Stimulated activated naive CD4-positive, alpha-beta T cell (primary cell): ENCODE measurements at regions not wholly inside any gene's neighbourhood (a gene's known extent, or its start where the extent isn't known, plus 50 kb on each side); places are given as distances from the start of the nearest gene placed in this dataset.
"Not testable (repeated sequence)": the region's sequence is repeated elsewhere in the genome, so short reads cannot be mapped to it uniquely, and the experiment has no call there.

Experiments
- DNase-seq, 6 experiments: peaks; one replicate each; lab custom pipeline; 2025; lab: John Stamatoyannopoulos, UW

DNA sequence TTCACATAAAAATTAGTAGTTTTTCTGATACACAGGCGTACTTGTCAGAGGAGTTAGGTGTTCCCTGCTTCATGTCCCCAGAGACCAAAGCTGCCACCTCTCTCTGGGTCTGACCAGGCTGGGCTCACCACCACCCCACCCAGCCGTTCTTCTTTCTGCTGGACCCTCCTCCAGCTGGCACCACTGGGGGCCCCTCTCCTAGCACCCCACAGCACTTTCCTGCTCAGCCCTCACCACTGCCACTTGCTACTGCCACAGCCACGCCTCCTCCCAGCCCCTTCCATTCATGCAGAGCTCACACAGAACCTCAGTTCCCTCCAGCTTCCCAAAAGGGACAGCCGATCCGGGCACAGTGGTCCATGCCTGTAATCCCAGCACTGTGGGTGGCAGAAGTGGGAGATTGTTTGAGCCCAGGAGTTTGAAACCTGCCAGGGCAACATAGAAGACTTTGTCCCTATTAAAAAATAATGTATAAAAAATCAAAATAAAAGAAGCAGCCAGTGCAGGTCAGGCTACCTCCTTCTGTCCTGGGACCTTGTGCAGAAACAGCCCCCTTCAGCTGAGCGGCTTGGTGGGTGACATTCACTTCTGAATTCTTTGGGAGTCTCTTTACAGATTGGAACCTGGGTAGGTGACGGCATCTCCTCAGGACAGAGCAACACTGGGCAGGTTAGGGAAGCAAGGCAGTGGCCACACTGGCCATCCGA is 208.3 kb downstream of the TOMM20 start:
- no peak for DNase-seq

DNA sequence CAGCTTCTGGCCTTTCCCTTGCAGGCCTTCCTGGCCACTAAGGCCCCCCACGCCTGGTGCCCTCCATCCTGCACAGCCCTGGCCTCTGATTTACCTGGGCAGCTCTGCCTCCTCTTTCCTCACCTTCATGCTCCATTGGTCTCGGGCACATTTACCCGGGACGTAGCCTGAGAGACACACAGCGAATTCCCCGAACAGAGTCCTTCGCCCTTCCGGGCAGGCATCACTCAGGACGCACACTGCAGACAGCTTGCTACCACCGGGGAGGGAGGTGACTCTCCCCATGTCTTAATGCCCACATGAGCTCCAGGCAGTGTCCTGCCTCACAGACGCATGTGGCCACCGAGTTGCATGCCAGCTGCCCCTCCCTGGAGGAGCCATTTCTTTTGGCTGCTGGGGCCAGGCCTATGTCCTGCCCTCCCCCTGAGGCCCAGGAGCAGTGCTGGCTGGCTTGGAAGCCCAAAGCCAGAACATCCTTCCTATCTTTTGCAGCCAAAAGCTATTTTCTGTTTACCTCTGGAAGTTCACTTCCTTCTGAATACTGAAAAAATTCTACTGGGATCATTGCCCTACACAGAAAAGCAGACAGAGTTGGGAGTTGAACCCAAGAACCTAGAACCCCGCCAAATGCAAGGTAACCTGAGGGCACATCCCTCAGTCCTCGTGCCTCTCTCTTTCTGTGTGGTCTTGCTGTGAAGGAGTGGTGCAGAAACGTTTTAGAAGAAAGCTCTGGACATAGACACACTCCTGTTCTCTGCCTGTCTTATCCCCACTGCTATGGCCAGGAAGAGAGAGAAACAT is 209.5 kb downstream of the TOMM20 start:
- DNase-seq = no peak

DNA sequence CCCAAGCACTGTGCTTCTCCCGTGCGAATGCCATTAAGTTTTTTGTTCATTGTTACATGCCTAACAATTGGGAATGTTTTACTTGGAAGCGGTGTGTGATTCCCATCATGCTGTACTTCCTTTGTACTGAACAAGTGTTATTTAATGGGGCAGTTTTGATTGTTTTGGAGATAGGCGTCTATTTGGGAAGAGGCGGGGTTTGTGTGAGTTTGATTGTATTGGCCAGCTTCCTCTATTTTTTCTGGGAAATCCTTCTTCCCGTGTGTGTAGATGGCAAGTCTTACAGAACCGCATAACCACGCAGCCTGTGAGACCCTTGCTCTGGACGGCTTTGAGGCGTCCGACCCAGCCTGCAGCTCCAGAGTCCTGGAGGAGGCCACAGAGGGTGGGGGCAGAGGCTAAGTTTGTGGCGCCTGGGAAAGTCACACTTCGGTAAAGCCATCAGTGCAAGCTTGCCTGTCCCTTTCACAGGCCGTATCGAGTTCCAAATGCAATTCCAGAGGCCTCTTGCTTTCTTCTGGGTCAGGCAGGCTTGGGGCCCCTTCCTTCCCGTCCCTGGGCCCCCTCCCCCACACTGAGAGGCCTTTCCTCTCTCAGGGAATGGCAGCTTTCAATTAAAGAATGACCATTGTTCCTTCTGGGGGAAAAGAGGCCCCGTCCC is 210.3 kb downstream of the TOMM20 start:
- DNase-seq = no peak

DNA sequence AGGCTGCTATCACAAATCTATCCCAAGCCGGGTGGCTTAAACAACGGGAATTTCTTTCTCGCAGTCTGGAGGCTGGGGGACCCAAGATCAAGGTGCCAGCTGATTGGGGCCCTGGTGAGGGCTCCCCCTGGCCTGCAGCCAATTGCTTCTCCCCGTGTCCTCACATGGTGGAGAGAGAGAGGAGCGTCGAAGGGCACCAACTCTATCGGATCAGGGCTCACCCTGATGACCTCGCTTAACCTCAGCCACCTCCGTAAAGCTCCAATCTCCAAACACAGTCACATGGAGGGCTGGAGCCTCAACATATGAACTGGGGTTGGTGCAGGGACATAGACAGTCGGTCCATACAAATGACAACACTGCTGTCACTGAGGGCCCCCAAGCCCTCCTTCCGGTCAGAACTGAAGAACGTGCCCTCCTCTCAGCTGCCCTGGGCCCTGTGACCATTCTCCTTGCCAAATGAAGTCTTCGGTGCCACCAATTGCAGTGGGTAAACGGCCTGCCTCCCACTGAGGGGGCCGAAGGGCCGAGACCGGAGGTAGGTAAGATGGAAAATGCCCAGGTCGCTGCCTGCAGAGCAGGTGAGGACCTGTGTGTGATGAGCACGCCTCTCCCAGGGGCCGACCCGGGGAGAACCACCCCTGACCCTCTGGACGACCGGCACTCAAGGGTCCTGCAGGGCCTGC is 211.0 kb downstream of the TOMM20 start:
- no peak for DNase-seq

DNA sequence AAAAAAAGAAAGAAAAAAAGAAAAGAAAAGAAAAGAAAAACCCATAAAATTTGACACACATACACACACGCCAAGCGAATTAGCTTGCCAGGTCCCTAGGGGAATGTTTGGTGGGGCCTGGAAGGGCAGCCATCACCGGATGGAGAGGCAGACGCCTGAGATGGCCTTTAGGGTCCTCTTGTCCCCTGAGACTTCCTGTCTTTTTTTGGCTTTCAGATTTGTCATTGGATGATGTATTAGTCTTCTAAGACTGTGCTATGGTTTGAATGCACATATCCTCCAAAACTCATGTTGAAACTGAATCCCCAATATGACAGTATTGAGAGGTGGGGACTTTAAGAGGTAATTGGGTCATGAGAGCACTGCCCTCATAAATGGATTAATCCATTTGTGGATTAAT is 211.8 kb downstream of the TOMM20 start:
- no peak for DNase-seq

DNA sequence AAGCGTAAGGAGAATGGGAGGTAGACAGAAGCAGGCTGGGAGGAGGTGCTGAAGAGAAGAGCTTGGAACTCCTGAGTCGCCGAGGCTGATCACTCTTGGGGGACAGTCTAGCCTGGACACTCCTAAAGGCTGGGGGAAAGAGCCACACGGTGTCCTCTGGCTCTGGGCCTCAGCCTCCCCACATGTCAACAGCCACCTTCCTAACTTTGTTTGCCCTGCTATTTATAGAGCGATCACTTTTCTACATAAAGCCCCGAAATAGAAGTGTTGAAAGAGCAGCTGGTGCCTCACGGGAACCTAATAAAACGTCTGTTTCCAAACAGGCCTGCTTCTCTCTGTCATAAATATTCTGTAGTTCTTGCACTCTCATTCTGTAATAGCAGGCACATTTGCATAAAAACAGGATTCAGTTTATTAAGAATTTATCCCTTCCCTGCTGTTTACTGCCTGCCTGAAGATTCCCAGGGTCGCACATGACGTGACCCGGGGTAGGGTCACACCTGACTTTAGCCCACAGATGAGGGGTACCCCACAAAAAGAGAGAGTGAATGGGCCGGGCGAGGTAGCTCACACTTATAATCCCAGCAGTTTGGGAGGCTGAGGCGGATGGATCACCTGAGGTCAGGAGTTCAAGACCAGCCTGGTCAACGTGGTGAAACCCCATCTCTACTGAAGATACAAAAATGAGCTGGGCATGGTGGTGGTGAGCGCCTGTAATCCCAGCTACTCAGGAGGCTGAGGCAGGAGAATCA is 212.5 kb downstream of the TOMM20 start:
- no peak for DNase-seq

DNA sequence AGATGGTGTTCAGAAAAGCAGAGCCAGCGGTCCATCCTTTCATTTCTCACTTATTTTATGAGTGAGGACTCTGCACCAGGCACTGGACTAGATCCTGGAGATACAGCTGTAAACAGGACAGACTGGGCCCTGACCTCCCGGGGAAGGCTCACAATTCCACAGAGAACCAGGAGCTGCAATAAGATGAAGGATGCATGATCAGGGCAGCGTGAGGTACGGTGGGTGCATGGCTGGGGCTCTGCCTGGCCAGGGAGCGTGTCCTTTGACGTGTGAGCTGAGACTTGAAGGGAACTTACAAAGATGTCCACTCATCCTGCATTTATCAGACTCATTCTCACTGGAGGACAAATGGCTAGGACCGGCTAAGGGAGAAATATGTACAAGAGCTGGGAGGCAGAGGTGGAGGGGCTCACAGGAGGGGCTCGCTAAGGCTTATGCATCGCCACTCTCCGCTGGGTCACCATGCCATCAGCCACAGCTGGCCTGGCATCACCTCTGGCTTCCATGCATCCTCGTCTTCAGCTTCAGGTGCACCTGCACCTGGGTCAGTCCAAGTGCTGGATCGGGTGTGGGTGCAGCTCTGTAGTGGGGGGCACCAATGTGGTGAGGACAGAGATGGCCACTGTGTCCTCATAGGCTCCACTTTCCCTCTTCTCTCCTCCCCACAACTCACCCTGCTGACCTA is 213.9 kb downstream of the TOMM20 start:
- no peak for DNase-seq

DNA sequence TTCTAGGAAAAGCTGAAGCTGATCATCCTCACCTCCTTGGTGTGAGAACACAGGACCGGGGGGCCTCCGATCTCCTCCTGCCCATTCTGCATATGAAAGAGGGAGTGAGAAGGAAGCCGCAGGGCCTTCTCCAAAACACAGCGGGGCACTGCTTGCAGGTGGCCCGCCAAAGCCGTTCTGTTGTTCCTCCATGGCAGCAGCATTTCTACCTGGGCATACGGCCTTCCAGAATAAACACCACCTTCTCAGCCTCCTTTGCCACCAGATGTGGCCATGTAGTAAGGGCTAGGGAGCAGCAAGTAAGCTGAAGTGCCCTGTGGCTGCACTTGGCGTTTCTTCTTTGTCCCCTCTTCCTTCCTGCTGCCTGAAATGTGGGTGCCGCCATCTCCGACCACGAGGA is 214.9 kb downstream of the TOMM20 start:
- DNase-seq = no peak

DNA sequence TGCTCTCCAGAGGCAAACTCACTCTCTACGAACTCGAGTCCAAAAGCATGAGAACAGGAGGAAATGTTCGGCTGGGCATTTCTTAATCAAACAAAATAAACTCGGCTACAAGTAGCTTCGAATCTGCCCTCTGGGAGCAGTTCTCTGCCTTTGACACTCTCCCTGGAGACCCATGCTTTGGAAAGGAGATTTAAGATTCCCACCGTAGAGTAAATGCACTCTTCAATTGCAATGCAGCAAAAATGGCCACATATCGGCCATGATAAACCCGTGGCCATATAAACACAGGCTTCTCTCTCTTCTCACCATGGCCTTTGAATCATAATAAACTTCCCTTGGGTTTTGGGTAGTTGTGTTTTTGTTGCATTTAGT is 215.4 kb downstream of the TOMM20 start:
- no peak for DNase-seq

DNA sequence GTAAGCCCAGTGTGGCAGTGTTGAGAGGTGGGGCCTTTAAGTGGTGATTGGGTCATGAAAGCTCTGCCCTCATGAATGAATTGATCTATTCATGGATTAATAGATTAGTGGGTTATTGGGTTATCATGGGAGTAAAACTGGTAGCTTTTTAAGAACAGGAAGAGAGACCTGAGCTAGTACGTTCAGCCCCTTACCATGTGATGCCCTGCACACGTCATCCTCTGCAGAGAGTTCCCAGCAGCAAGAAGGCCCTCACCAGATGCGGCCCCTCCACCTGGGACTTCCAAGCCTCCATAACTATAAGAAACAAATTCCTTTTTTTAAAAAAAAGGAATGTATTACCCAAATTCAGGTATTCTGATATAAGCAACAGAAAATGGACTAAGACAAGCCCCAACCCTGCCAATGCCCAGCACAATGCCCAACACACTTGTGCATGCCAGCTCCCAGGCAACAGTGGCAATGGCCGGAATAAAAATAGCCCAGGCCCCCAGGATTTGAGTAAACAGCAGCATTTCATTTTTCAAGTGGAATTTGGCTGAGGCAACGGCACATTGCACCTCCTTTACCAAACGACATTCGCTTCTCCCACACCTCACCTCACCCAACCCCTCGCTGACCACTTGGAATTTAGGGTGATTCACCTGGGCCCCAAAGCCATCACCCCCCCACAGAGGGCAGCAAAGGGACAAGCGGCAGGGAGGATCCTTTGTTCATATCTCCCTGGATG is 215.9 kb downstream of the TOMM20 start:
- DNase-seq = no peak

DNA sequence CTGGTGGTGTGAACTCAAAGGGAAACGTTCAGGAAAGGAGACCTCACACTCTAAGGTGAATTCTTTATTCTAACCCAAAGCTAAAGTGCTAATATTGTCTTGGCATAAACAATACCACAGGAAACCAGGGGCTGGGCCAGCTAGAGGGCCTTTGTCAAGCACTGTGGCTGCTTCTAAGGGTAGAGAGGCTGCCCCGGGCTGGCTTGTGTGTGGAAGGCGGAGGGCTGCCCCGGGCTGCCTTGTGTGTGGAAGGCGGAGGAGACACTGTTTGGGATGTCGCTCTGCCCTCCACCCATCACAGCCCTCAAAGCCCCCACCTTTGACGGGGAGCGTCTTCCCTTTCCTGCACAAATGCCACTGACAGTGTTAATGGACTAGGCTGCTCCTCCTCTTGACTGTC is 216.8 kb downstream of the TOMM20 start:
- DNase-seq = peak in 3 of 6 experiments; percentile 4 to 17 (median 5)

DNA sequence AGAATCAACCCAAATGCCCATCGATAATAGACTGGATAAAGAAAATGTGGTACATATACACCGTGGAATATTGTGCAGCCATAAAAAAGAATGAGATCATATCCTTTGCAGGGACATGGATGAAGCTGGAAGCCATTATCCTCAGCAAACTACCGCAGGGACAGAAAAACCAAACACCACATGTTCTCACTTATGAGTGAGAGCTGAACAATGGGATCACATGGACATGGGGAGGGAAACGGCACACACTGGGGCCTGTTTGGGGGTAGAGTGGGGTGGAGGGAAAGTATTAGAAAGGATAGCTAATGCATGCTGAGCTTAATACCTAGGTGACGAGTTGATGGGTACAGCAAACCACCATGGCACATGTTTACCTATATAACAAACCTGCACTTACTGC is 217.5 kb downstream of the TOMM20 start:
- not testable (repeated sequence) for DNase-seq

DNA sequence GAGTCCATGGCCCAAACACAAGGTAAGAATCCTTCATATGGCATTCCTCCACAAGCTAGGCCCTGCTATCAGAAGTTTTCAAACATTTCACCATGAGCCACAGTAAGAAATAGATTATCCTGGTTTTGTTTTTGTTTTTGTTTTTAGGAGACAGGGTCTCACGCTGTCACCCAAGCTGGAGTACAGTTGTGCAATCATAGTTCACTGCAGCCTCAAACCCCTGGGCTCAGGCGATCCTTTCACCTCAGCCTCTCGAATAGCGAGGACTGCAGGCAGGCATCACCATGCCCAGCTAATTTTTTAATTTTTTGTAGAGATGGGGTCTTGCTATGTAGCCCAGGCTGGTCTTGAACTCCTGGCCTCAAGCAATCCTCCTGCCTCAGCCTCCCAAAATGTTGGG is 218.8 kb downstream of the TOMM20 start:
- no peak for DNase-seq

DNA sequence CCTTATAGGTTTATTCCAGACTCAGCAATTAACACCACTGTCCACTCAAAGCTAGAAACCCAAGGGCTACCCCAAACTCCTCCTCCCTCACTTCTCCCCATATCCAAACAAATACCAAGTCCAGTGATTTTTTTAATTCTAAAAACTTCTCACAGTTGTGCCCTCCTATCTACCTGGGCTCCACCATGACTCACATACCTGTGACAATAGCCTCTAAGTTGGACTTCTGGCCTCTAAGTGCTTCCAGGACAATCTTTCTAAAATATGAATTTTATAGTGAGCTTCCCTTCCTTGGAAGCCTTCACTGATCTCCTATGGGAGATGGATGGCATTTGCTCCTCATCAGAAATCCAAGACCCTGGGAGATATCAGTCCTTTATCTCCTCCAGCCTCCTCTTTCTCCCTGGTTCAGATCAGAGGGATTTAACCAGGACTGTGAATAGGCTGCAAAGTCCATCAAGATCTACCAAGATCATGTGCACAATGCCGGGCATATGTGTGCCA is 219.3 kb downstream of the TOMM20 start:
- no peak for DNase-seq

DNA sequence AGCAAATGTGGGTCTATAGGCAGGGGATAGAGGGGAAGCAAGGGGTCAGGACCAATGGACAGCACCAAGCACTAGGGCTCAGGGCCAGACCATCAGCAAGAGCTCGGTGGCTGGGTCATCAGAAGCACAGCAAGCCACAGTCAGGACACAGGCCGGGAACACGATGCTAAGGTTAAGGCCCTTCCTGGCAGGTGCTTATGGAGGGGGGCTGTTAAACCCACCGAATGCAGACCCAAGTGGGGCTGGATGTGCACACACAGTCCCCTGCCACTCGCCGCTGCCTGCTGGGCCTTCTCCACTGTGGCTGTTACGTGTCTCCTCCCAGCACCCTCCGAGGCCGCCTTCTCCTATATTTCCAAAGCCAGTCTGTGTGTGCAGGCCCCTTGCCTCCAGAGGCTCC is 220.1 kb downstream of the TOMM20 start:
- DNase-seq = no peak

DNA sequence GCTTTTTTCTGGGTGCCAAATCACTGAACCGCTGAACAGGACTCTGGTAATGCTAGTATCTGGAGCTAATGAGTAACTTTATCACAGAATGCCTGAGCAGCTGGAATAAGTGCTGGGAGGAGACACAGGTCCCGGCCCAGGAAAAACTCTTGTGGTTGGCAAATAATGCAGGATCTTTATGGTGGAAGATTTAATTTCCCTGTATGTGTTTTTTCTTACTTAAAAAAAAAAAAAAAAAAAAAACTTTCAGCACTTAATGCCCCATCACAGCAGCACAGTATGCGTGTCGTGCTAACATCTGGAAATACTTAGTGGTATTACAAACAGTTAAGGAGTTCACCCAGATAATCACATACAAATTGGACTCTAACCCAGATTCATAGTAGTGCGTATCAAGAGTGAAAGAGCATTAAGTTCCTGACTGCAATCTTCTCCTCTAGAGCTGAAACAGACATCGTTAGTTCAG is 220.7 kb downstream of the TOMM20 start:
- DNase-seq = no peak

DNA sequence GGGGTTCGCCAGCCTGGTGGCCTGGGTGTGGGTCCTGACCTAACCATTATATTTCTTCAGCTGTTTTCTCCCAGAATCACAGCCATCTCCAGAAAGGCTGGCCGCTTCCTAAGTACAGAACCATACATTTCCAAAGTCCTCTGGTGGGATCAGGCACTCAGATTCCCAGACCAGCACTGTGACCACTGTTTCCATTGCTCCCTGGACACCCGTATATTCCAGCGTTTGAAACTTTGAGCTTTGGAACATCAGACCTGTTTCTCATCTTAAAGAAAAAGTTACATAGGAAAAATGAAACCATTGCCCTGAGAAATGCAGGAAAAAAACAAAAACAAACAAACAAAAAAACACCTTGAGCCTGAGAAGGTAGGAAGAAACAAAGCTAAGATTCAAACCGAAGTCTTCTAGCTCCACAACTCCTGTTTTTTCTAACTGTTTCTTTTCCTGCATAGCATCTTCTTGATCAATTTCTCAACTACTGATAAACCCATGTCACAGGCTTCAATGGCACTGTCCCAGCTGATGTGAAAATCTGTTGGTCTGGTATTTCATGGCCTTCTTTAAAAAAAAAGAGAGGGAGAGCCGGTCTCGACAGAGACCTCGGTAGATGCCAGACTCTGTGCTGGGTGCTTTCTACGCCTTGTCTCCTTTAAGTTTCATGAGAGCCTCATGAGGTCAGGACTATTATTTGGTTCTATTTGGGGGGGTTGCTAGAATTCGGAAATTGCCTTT is 221.3 kb downstream of the TOMM20 start:
- DNase-seq = no peak

DNA sequence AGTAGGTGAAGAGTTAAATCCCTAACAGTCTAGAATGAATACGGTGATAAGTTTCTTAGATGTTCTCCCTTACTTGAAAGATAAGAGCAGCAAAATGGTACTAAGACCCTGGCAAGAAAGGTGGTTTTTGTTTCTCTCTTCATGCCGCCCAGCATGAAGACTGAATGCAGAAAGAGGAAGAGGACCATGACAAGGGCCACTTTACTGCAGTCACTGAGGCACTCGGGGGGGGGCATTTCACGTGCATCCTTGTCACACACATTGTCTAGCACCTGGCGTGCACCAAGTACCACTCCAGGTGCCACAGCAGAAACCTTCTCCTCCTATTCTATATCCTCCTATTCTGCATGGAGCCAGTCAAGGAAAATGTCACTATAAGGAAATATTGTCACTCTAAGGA is 222.0 kb downstream of the TOMM20 start:
- DNase-seq = no peak

DNA sequence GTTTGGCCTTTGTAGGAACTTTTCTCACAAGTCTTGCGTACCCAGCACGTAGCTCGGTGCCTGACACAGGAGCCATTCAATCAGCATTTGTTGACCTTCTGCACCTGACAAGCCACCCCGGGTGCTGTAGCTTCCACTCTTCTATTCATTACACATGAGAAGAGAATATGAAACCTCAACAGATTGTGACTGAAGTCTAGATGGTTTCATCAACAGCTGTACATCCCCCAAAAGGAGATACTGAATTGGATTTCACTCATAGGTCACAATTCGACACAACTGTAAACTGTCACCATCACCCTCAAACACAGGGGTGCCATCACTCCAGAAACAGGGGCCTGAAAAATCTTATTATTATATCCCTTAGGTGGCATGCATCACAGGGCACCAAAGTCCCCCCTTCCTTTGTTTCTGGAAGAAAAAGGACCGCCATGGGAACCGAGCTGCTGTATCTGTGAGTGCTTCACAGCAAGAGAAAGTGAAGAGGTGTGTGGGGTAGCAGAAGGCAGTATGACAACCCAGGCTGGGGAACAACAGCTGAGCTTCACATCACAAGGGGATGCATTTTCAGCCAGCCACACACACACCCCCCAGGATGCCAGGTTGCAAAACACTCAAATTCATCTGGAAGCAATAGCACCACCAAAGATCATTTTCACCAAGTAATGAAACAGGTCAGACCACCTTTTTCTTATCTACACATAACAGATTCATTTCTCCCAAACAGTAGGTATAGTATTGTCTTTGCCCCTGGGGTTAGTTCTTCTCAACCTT is 225.7 kb downstream of the TOMM20 start:
- no peak for DNase-seq
